HEK293 (cell line): ENCODE measurements at regions not wholly inside any gene's neighbourhood (a gene's known extent, or its start where the extent isn't known, plus 50 kb on each side); places are given as distances from the start of the nearest gene placed in this dataset.
A peak's percentile ranks its signal among the peaks of the same experiment; 100 is the strongest.

Experiments used
- CTCF ChIA-PET: fragments of 350-600 bp; formaldehyde crosslinking; extraction: SDS; loops from one replicate; lab custom pipeline; 2021; ENCODE audit warnings: antibody characterized with exemption; lab: Yijun Ruan, JAX
- POLR2A ChIA-PET: fragments of 300-600 bp; formaldehyde crosslinking; extraction: SDS; loops from one replicate; lab custom pipeline; 2020; ENCODE audit warnings: antibody characterized with exemption, inconsistent platforms; lab: Yijun Ruan, JAX
- H3K27ac ChIP-seq: fragments of 200-500 bp; sonication (Bioruptor generic); 2 replicates; pipeline ENCODE4 v1.5.1; 2014; ENCODE audit warnings: low read depth, low read length, control low read depth, inconsistent platforms; ENCODE audit errors: extremely low read depth
- H3K36me3 ChIP-seq, 2 experiments: fragments of 200-500 bp in 1 of 2; sonication (Bioruptor generic) in 1 of 2; 1 replicate in 1 of 2; 2 replicates in 1 of 2; pipeline ENCODE4 v1.5.1; 2014 to 2017; ENCODE audit warnings: inconsistent platforms in 2 of 2, low read length in 2 of 2; ENCODE audit not compliant: control insufficient read depth in 2 of 2, insufficient read depth in 1 of 2
- H3K4me1 ChIP-seq: fragments of 200-500 bp; sonication (Bioruptor generic); 2 replicates; pipeline ENCODE4 v1.5.1; 2014; ENCODE audit warnings: mild to moderate bottlenecking, low read length, inconsistent platforms; ENCODE audit not compliant: control insufficient read depth, insufficient read depth
- H3K4me3 ChIP-seq: 2 replicates; pipeline ENCODE4 v1.5.1; 2011; ENCODE audit warnings: low read depth, mild to moderate bottlenecking, control low read depth, low read length, moderate library complexity
- H3K9me3 ChIP-seq: fragments of 200-500 bp; sonication (Bioruptor generic); 2 replicates; pipeline ENCODE4 v1.5.1; 2014; ENCODE audit warnings: low read depth, low read length, inconsistent platforms; ENCODE audit not compliant: control insufficient read depth, insufficient read depth
- IKZF3 ChIP-seq: fragments of 450-650 bp; IDR thresholded peaks from 2 replicates; pipeline ENCODE4 v1.5.0; 2018; ENCODE audit warnings: missing biosample characterization, mild to moderate bottlenecking, missing genetic modification characterization, moderate library complexity
- KLF1 ChIP-seq: fragments of 450-650 bp; formaldehyde crosslinking; IDR thresholded peaks from 2 replicates; pipeline ENCODE4 v1.5.1; 2016; ENCODE audit warnings: missing biosample characterization, missing genetic modification characterization
- TRIM28 ChIP-seq: IDR thresholded peaks from 2 replicates; pipeline ENCODE4 v1.6.1; 2011; ENCODE audit warnings: low read length, control low read depth, borderline replicate concordance
- WT1 ChIP-seq: fragments of 450-650 bp; formaldehyde crosslinking; IDR thresholded peaks from 2 replicates; pipeline ENCODE4 v1.5.1; 2016; ENCODE audit warnings: missing biosample characterization, missing genetic modification characterization
- ZBTB1 ChIP-seq: fragments of 450-650 bp; formaldehyde crosslinking; IDR thresholded peaks from 2 replicates; pipeline ENCODE4 v1.5.1; 2016; ENCODE audit warnings: missing biosample characterization, missing genetic modification characterization
- ZBTB17 ChIP-seq: fragments of 450-650 bp; formaldehyde crosslinking; IDR thresholded peaks from 2 replicates; pipeline ENCODE4 v1.5.1; 2016; ENCODE audit warnings: missing biosample characterization, missing genetic modification characterization
- ZBTB8A ChIP-seq: fragments of 450-650 bp; formaldehyde crosslinking; IDR thresholded peaks from 2 replicates; pipeline ENCODE4 v1.5.1; 2016; ENCODE audit warnings: missing biosample characterization, missing genetic modification characterization
- ZFP41 ChIP-seq: fragments of 450-650 bp; formaldehyde crosslinking; IDR thresholded peaks from 2 replicates; pipeline ENCODE4 v1.5.1; 2016; ENCODE audit warnings: missing biosample characterization, missing genetic modification characterization, borderline replicate concordance
- ZFP69B ChIP-seq: fragments of 450-650 bp; formaldehyde crosslinking; IDR thresholded peaks from 2 replicates; pipeline ENCODE4 v1.5.1; 2016; ENCODE audit warnings: missing biosample characterization, missing genetic modification characterization
- ZIC2 ChIP-seq: fragments of 450-650 bp; formaldehyde crosslinking; IDR thresholded peaks from 2 replicates; pipeline ENCODE4 v1.5.1; 2016; ENCODE audit warnings: missing biosample characterization, missing genetic modification characterization
- ZNF157 ChIP-seq: fragments of 450-650 bp; formaldehyde crosslinking; IDR thresholded peaks from 2 replicates; pipeline ENCODE4 v1.5.1; 2016; ENCODE audit warnings: missing biosample characterization, missing genetic modification characterization
- ZNF292 ChIP-seq: fragments of 450-650 bp; formaldehyde crosslinking; IDR thresholded peaks from 2 replicates; pipeline ENCODE4 v1.5.1; 2016; ENCODE audit warnings: low read depth, missing biosample characterization, missing genetic modification characterization, borderline replicate concordance
- ZNF585B ChIP-seq: fragments of 450-650 bp; formaldehyde crosslinking; IDR thresholded peaks from 2 replicates; pipeline ENCODE4 v1.5.1; 2016; ENCODE audit warnings: missing biosample characterization, missing genetic modification characterization
- ZNF677 ChIP-seq: fragments of 450-650 bp; IDR thresholded peaks from 2 replicates; pipeline ENCODE4 v1.5.0; 2018; ENCODE audit warnings: missing biosample characterization, mild to moderate bottlenecking, missing genetic modification characterization, moderate library complexity
- ZNF747 ChIP-seq: fragments of 450-650 bp; formaldehyde crosslinking; IDR thresholded peaks from 2 replicates; pipeline ENCODE4 v1.5.1; 2016; ENCODE audit warnings: missing biosample characterization, missing genetic modification characterization
- TF ChIP-seq, protein P1 (sequence below): fragments of 450-650 bp; formaldehyde crosslinking; IDR thresholded peaks from 2 replicates; pipeline ENCODE4; 2016; ENCODE audit warnings: missing biosample characterization, missing genetic modification characterization
- TF ChIP-seq, protein P2 (sequence below): fragments of 450-650 bp; formaldehyde crosslinking; IDR thresholded peaks from 2 replicates; pipeline ENCODE4 v1.5.1; 2017; ENCODE audit warnings: missing biosample characterization, missing genetic modification characterization
- TF ChIP-seq, protein P3 (sequence below): fragments of 450-650 bp; formaldehyde crosslinking; IDR thresholded peaks from 2 replicates; pipeline ENCODE4 v1.5.1; 2017; ENCODE audit warnings: missing biosample characterization, missing genetic modification characterization

DNA sequence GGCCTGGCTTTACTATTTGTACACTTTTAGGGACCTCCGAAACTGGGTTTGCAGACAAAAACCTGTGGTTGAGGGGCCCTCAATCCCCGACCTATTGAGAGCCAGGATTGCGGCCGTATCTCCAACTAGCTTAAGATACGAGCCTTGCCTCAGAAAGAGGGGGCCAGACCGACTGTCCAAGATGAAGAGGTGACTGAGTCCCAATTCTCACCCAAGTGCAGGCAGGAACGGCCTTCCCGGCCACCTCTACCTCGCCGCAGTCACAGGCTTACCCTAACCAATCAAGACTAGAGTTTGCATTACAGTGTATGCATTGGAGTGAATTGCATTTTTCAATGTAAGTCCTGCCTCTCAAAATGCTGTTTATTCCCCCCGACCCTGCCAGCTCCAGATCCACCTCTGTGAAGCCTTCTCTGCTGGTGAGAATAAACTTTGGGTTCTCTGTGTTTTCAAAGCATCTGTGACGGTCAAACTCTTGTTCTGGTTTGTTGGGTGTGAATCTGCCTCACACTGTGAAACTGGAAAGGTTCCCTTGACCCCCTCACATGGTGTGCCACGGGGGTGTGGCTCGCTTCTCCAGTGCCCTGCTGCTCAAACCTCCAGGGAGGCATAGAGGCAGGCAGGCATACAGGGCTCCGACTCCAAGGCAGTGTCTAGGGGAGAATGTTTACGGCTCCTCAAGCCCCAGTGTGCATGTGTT lies 62.2 kb upstream of the WLS start:
- no peak overlapping the region for H3K27ac ChIP-seq
- H3K4me3 ChIP-seq: no peak overlapping the region
- peaks cover 7% of the 10 kb centered on the region for H3K4me1 ChIP-seq
- no peaks in the 10 kb centered on the region for H3K36me3 ChIP-seq
- ChIA-PET CTCF (no interaction called here), POLR2A (no interaction called here)
- no peaks in the 10 kb centered on the region for H3K9me3 ChIP-seq
- no peak for TF ChIP-seq ZNF292 (tag by site-specific recombination)
- TF ChIP-seq ZNF157 (tag by site-specific recombination): no peak
- peak; percentile 91 for TF ChIP-seq ZIC2 (tag by site-specific recombination)
- no peak for TF ChIP-seq ZNF585B

DNA sequence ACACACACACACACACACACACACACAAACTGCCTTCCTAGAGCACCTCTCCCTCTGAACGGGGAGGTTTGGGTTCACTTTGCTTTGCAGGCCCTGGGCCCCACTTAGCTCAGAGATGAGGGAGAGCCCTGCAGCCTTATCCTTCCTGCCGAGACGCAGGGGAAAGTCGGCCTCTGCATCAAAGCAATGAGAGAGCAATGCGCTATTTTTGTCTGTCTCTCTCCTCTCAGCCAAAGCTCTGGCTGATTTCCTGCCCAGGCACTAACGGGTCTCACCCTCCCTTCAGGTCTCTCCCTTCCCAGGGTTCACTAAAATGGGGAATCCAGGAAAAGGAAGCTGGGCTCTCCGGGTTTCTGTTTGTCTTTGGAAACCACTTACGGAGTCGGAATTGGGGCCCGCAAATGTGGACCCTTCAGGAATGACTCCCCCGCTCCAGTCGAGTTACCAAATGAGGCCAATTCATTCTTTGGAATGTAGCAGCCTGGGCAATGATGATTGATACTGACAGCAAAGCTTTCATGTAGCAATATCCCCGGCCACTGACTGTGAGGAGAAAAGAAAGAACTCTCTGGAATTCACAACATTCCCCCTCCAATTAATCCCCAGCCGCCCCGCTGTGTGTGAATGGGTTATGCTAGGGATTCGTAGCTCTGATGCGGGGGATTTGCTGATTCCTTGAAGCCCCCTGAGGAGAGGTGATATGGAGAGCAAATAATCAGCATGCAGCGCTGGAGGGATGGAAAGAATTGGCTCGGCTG lies 61.5 kb upstream of the WLS start:
- ChIA-PET POLR2A (no interaction called here), CTCF (no interaction called here)
- no peak overlapping the region for H3K27ac ChIP-seq
- H3K4me3 ChIP-seq: no peak overlapping the region
- H3K4me1 ChIP-seq: peaks cover 7% of the 10 kb centered on the region
- no peaks in the 10 kb centered on the region for H3K9me3 ChIP-seq
- TF ChIP-seq, protein P1, sequence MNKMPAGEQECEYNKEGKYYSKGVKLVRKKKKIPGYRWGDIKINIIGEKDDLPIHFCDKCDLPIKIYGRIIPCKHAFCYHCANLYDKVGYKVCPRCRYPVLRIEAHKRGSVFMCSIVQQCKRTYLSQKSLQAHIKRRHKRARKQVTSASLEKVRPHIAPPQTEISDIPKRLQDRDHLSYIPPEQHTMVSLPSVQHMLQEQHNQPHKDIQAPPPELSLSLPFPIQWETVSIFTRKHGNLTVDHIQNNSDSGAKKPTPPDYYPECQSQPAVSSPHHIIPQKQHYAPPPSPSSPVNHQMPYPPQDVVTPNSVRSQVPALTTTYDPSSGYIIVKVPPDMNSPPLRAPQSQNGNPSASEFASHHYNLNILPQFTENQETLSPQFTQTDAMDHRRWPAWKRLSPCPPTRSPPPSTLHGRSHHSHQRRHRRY (tag by site-specific recombination): no peak
- TF ChIP-seq ZBTB17 (tag by site-specific recombination) (peak; percentile 77), TRIM28 (0 out of 2 replicates have a peak, but pooled peaks have one; percentile 15), KLF1 (no peak), ZNF747 (tag by site-specific recombination) (no peak), ZNF677 (tag by site-specific recombination) (no peak), ZBTB1 (tag by site-specific recombination) (no peak), ZFP69B (peak; percentile 50), ZIC2 (tag by site-specific recombination) (peak; percentile 95), IKZF3 (tag by site-specific recombination) (peak; percentile 46; the same call in 1 of the 2 replicates), ZBTB8A (tag by site-specific recombination) (peak; percentile 33), ZFP41 (tag by site-specific recombination) (no peak)
- TF ChIP-seq, protein P2, sequence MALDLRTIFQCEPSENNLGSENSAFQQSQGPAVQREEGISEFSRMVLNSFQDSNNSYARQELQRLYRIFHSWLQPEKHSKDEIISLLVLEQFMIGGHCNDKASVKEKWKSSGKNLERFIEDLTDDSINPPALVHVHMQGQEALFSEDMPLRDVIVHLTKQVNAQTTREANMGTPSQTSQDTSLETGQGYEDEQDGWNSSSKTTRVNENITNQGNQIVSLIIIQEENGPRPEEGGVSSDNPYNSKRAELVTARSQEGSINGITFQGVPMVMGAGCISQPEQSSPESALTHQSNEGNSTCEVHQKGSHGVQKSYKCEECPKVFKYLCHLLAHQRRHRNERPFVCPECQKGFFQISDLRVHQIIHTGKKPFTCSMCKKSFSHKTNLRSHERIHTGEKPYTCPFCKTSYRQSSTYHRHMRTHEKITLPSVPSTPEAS: peak; percentile 69; the same call in 1 of the 2 replicates
- TF ChIP-seq, protein P3, sequence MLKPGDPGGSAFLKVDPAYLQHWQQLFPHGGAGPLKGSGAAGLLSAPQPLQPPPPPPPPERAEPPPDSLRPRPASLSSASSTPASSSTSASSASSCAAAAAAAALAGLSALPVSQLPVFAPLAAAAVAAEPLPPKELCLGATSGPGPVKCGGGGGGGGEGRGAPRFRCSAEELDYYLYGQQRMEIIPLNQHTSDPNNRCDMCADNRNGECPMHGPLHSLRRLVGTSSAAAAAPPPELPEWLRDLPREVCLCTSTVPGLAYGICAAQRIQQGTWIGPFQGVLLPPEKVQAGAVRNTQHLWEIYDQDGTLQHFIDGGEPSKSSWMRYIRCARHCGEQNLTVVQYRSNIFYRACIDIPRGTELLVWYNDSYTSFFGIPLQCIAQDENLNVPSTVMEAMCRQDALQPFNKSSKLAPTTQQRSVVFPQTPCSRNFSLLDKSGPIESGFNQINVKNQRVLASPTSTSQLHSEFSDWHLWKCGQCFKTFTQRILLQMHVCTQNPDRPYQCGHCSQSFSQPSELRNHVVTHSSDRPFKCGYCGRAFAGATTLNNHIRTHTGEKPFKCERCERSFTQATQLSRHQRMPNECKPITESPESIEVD: peak; percentile 64
- TF ChIP-seq, all 188 proteins: peak for 8
- no peaks in the 10 kb centered on the region for H3K36me3 ChIP-seq

DNA sequence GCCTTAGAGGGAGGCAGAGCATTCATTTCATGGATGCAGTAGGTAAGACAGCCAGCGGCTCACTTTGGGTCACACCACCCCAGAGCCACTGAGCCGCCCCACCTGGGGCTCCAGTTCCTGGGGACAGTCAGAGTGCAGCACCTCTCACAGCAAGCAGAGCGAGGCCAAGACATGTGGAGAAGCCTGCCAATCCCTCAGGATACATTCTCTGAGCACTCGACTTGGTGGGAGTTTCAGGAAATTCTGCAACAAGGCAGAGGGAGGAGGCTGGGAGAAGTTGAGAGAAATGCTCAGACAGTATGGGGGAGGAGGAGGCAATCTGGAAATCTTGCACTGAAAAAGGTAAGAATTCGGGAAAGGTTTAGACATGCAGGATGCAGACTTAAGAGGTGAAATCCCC lies 60.8 kb upstream of the WLS start:
- no peak for TF ChIP-seq WT1
- TF ChIP-seq, all 188 proteins: peak for 0
- peaks cover 7% of the 10 kb centered on the region for H3K4me1 ChIP-seq
- ChIA-PET CTCF (no interaction called here), POLR2A (no interaction called here)
- no peak overlapping the region for H3K4me3 ChIP-seq
- H3K9me3 ChIP-seq: no peaks in the 10 kb centered on the region
- H3K27ac ChIP-seq: no peak overlapping the region
- H3K36me3 ChIP-seq: no peaks in the 10 kb centered on the region
